Neural cell (in vitro differentiated cells): ENCODE measurements at regions not wholly inside any gene's neighbourhood (a gene's known extent, or its start where the extent isn't known, plus 50 kb on each side); places are given as distances from the start of the nearest gene placed in this dataset.

ENCODE experiments used
- H2AFZ ChIP-seq: fragments of 200-600, 300-800 bp; sonication (generic), shearing (Covaris generic); 2 replicates; pipeline ENCODE4 v1.6.0; 2014; ENCODE audit warnings: low read depth, mild to moderate bottlenecking, antibody characterized with exemption, low read length, moderate library complexity
- H3F3A ChIP-seq: fragments of 200-600 bp; shearing (Covaris generic); 2 replicates; pipeline ENCODE4 v1.6.1; 2016; ENCODE audit warnings: mild to moderate bottlenecking, moderate library complexity, mixed read lengths, antibody characterized with exemption, low read length; ENCODE audit not compliant: insufficient read depth, poor library complexity, severe bottlenecking
- H3K27ac ChIP-seq: fragments of 200-600, 300-800 bp; sonication (generic), shearing (Covaris generic); 2 replicates; pipeline ENCODE4 v1.5.1; 2014; ENCODE audit warnings: mild to moderate bottlenecking, low read length, moderate library complexity
- H3K27me3 ChIP-seq: fragments of 300-800, 200-600 bp; sonication (generic), shearing (Covaris generic); 2 replicates; pipeline ENCODE4 v1.6.0; 2014; ENCODE audit warnings: mild to moderate bottlenecking, low read depth, low read length, moderate library complexity; ENCODE audit not compliant: insufficient read depth
- H3K36me3 ChIP-seq: fragments of 300-800, 200-600 bp; sonication (generic), shearing (Covaris generic); 2 replicates; pipeline ENCODE4 v1.5.1; 2014; ENCODE audit warnings: mild to moderate bottlenecking, antibody characterized with exemption, low read length, moderate library complexity; ENCODE audit not compliant: insufficient read depth
- H3K4me2 ChIP-seq: fragments of 300-800, 200-600 bp; sonication (generic), shearing (Covaris generic); 2 replicates; pipeline ENCODE4 v1.6.0; 2014; ENCODE audit warnings: mild to moderate bottlenecking, low read length
- H3K4me3 ChIP-seq: fragments of 300-800, 200-600 bp; sonication (generic), shearing (Covaris generic); 2 replicates; pipeline ENCODE4 v1.5.1; 2014; ENCODE audit warnings: mild to moderate bottlenecking, low read length, moderate library complexity
- H3K79me2 ChIP-seq: fragments of 200-600 bp; shearing (Covaris generic); replicated peaks from 2 replicates; pipeline ENCODE4 v1.6.0; 2014; ENCODE audit warnings: mild to moderate bottlenecking, low read length, moderate library complexity; ENCODE audit not compliant: insufficient read depth
- H3K9ac ChIP-seq: fragments of 300-800, 200-600 bp; sonication (generic), shearing (Covaris generic); 2 replicates; pipeline ENCODE4 v1.6.1; 2016; ENCODE audit warnings: mild to moderate bottlenecking, low read length, mixed read lengths
- H3K9me2 ChIP-seq: fragments of 200-600 bp; shearing (Covaris generic); 2 replicates; pipeline ENCODE4 v1.6.1; 2016; ENCODE audit warnings: mild to moderate bottlenecking, low read length, mixed read lengths; ENCODE audit not compliant: insufficient read depth
- H3K9me3 ChIP-seq: fragments of 200-600, 300-800 bp; sonication (generic), shearing (Covaris generic); 2 replicates; pipeline ENCODE4 v1.6.1; 2016; ENCODE audit warnings: mild to moderate bottlenecking, mixed run types, low read length, moderate library complexity, mixed read lengths
- H4K20me1 ChIP-seq: fragments of 200-600 bp; shearing (Covaris generic); 2 replicates; pipeline ENCODE4 v1.6.1; 2016; ENCODE audit warnings: mild to moderate bottlenecking, mixed run types; ENCODE audit not compliant: insufficient read depth
- EP300 ChIP-seq: fragments of 450-650 bp; conservative IDR thresholded peaks from 2 replicates; pipeline ENCODE4 v1.6.1; 2014; ENCODE audit warnings: antibody characterized with exemption, mild to moderate bottlenecking, moderate library complexity; ENCODE audit not compliant: poor library complexity, severe bottlenecking
- EZH2 ChIP-seq: fragments of 200-600, 300-800 bp; shearing (Covaris generic), sonication (generic); IDR thresholded peaks from 2 replicates; pipeline ENCODE4 v1.6.1; 2014; ENCODE audit warnings: antibody characterized with exemption, low read length, borderline replicate concordance, mild to moderate bottlenecking; ENCODE audit not compliant: insufficient read depth, poor library complexity, severe bottlenecking
- MXI1 ChIP-seq: fragments of 450-650 bp; conservative IDR thresholded peaks from 2 replicates; pipeline ENCODE4 v1.6.1; 2014; ENCODE audit warnings: antibody characterized with exemption, mild to moderate bottlenecking; ENCODE audit not compliant: poor library complexity, severe bottlenecking
- POLR2AphosphoS5 ChIP-seq: IDR thresholded peaks from 2 replicates; pipeline ENCODE4 v1.6.1; 2012
- RAD21 ChIP-seq: fragments of 450-650 bp; conservative IDR thresholded peaks from 2 replicates; pipeline ENCODE4 v1.6.1; 2014; ENCODE audit warnings: antibody characterized with exemption, mild to moderate bottlenecking, moderate library complexity
- SMC3 ChIP-seq: fragments of 450-650 bp; conservative IDR thresholded peaks from 2 replicates; pipeline ENCODE4 v1.6.1; 2014; ENCODE audit warnings: antibody characterized with exemption, mild to moderate bottlenecking, moderate library complexity; ENCODE audit not compliant: poor library complexity
- TAF1 ChIP-seq: IDR thresholded peaks from 2 replicates; pipeline ENCODE4 v1.6.1; 2012; ENCODE audit warnings: low read depth
- TF ChIP-seq, protein P1 (sequence below): fragments of 450-650 bp; IDR thresholded peaks from 2 replicates; pipeline ENCODE4 v1.5.1; 2014; ENCODE audit warnings: antibody characterized with exemption, mild to moderate bottlenecking, moderate library complexity; ENCODE audit not compliant: poor library complexity, severe bottlenecking
- TF ChIP-seq, protein P2 (sequence below): IDR thresholded peaks from 2 replicates; pipeline ENCODE4 v1.6.1; 2012; ENCODE audit warnings: borderline replicate concordance

DNA sequence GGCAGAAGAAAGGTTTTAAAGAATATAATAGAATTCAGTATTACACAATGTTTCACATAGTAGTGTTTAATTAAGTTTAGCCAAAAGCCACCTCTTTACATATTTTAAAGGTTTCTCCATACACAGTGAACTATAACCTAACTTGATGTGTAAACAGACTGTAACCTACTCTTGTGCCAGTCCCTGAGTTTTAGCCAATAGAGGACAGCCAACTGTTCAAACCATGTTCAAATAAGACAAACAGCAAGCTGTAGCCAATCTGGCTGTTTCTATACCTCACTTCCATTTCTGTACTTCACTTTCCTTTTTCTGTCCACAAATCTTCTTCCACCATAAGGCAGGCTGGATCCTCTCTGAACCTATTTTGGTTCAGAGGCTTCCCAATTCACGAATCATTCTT lies 65.2 kb downstream of the TEX13C start:
- Histone ChIP-seq H3K4me3 (no peak overlapping the region), H3K9ac (no peak overlapping the region), H3K27ac (no peak overlapping the region), H3K36me3 (no peaks in the 10 kb centered on the region), H3K9me2 (no peaks in the 10 kb centered on the region), H4K20me1 (no peaks in the 10 kb centered on the region), H2AFZ (no peak overlapping the region), H3F3A (no peaks in the 10 kb centered on the region), H3K27me3 (no peaks in the 10 kb centered on the region), H3K4me2 (no peak overlapping the region), H3K79me2 (no peaks in the 10 kb centered on the region), H3K9me3 (no peaks in the 10 kb centered on the region)
- TF ChIP-seq MXI1 = no peak
- TF ChIP-seq, protein P1, sequence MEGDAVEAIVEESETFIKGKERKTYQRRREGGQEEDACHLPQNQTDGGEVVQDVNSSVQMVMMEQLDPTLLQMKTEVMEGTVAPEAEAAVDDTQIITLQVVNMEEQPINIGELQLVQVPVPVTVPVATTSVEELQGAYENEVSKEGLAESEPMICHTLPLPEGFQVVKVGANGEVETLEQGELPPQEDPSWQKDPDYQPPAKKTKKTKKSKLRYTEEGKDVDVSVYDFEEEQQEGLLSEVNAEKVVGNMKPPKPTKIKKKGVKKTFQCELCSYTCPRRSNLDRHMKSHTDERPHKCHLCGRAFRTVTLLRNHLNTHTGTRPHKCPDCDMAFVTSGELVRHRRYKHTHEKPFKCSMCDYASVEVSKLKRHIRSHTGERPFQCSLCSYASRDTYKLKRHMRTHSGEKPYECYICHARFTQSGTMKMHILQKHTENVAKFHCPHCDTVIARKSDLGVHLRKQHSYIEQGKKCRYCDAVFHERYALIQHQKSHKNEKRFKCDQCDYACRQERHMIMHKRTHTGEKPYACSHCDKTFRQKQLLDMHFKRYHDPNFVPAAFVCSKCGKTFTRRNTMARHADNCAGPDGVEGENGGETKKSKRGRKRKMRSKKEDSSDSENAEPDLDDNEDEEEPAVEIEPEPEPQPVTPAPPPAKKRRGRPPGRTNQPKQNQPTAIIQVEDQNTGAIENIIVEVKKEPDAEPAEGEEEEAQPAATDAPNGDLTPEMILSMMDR = no peak
- TF ChIP-seq, protein P2, sequence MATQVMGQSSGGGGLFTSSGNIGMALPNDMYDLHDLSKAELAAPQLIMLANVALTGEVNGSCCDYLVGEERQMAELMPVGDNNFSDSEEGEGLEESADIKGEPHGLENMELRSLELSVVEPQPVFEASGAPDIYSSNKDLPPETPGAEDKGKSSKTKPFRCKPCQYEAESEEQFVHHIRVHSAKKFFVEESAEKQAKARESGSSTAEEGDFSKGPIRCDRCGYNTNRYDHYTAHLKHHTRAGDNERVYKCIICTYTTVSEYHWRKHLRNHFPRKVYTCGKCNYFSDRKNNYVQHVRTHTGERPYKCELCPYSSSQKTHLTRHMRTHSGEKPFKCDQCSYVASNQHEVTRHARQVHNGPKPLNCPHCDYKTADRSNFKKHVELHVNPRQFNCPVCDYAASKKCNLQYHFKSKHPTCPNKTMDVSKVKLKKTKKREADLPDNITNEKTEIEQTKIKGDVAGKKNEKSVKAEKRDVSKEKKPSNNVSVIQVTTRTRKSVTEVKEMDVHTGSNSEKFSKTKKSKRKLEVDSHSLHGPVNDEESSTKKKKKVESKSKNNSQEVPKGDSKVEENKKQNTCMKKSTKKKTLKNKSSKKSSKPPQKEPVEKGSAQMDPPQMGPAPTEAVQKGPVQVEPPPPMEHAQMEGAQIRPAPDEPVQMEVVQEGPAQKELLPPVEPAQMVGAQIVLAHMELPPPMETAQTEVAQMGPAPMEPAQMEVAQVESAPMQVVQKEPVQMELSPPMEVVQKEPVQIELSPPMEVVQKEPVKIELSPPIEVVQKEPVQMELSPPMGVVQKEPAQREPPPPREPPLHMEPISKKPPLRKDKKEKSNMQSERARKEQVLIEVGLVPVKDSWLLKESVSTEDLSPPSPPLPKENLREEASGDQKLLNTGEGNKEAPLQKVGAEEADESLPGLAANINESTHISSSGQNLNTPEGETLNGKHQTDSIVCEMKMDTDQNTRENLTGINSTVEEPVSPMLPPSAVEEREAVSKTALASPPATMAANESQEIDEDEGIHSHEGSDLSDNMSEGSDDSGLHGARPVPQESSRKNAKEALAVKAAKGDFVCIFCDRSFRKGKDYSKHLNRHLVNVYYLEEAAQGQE = no peak
- no peak for TF ChIP-seq SMC3
- TF ChIP-seq RAD21 = no peak
- no peak for TF ChIP-seq EZH2
- TF ChIP-seq POLR2AphosphoS5 = no peak
- no peak for TF ChIP-seq TAF1
- TF ChIP-seq EP300 = no peak

- Histone ChIP-seq H3K36me3 (no peaks in the 10 kb centered on the region), H4K20me1 (no peaks in the 10 kb centered on the region), H3K9me3 (no peaks in the 10 kb centered on the region), H3K4me3 (no peak overlapping the region), H3F3A (no peaks in the 10 kb centered on the region), H3K4me2 (no peak overlapping the region), H3K9ac (no peak overlapping the region), H3K27ac (no peak overlapping the region), H3K79me2 (no peaks in the 10 kb centered on the region), H3K9me2 (no peaks in the 10 kb centered on the region), H2AFZ (no peak overlapping the region), H3K27me3 (no peaks in the 10 kb centered on the region)
- TF ChIP-seq, protein P2 = no peak
- TF ChIP-seq, protein P1 = no peak
- TF ChIP-seq TAF1 = no peak
Measured at GRCh38 chrX:125387945-125388344, 68.3 kb downstream of the TEX13C start.
